GM12892 (cell line): ENCODE measurements at regions not wholly inside any gene's neighbourhood (a gene's known extent, or its start where the extent isn't known, plus 50 kb on each side); places are given as distances from the start of the nearest gene placed in this dataset.
"Not testable (repeated sequence)": the region's sequence is repeated elsewhere in the genome, so short reads cannot be mapped to it uniquely, and the experiment has no call there.

Experiments used
- DNase-seq: peaks from one replicate; pipeline ENCODE4 v3.0.0; 2011; ENCODE audit not compliant: insufficient read length
- FAIRE-seq: peaks from 2 replicates; lab custom pipeline; 2011; peaks lifted over from hg19 to GRCh38; lab: Jason Lieb, UNC
- POLR2A ChIP-seq: IDR thresholded peaks from 2 replicates; pipeline ENCODE4 v1.6.1; 2011; ENCODE audit warnings: low read depth, low read length, control low read depth
- POLR2AphosphoS5 ChIP-seq: IDR thresholded peaks from 2 replicates; pipeline ENCODE4 v1.6.1; 2011; ENCODE audit warnings: low read depth, low read length, control low read depth
- TAF1 ChIP-seq: IDR thresholded peaks from 2 replicates; pipeline ENCODE4 v1.6.1; 2011; ENCODE audit warnings: low read depth, mild to moderate bottlenecking, control low read depth, low read length, borderline replicate concordance

GRCh38 chr17:21508211-21508610, 132.1 kb downstream of the KCNJ12 start:
- no peak for FAIRE-seq

GRCh38 chr17:21509356-21509755, 133.2 kb downstream of the KCNJ12 start:
- FAIRE-seq, DNase-seq: not testable (repeated sequence)

More at GRCh38 chr17:21508211-21508610, 132.1 kb downstream of the KCNJ12 start:
- no peak for TF ChIP-seq POLR2AphosphoS5
- TF ChIP-seq TAF1: no peak
- no peak for TF ChIP-seq POLR2A
- no peak for DNase-seq

GRCh38 chr17:21510686-21511362, 134.7 kb downstream of the KCNJ12 start:
- FAIRE-seq (no peak), DNase-seq (no peak)
- TF ChIP-seq POLR2A: no peak
- no peak for TF ChIP-seq POLR2AphosphoS5
- no peak for TF ChIP-seq TAF1

- FAIRE-seq (peak; percentile 90), DNase-seq (peak; percentile 43)
- TF ChIP-seq TAF1 (no peak), POLR2A (no peak), POLR2AphosphoS5 (no peak)
These were observed 135.4 kb downstream of the KCNJ12 start for GRCh38 chr17:21511363-21512195.

- FAIRE-seq (no peak), DNase-seq (no peak)
- no peak for TF ChIP-seq POLR2A
- no peak for TF ChIP-seq TAF1
- no peak for TF ChIP-seq POLR2AphosphoS5
These were observed 136.3 kb downstream of the KCNJ12 start for GRCh38 chr17:21512307-21513011.

GRCh38 chr17:21513012-21513570, 136.9 kb downstream of the KCNJ12 start:
- FAIRE-seq (no peak), DNase-seq (peak; percentile 77)
- TF ChIP-seq TAF1: no peak
- TF ChIP-seq POLR2A: no peak
- no peak for TF ChIP-seq POLR2AphosphoS5

GRCh38 chr17:21514567-21514966, 138.4 kb downstream of the KCNJ12 start:
- DNase-seq, FAIRE-seq: not testable (repeated sequence)

- FAIRE-seq (no peak), DNase-seq (no peak)
- TF ChIP-seq POLR2A (no peak), POLR2AphosphoS5 (no peak), TAF1 (no peak)
These were observed 141.6 kb downstream of the KCNJ12 start for GRCh38 chr17:21517538-21518293.

- TF ChIP-seq POLR2AphosphoS5: no peak
- no peak for TF ChIP-seq POLR2A
- no peak for TF ChIP-seq TAF1
These were observed 146.7 kb downstream of the KCNJ12 start for GRCh38 chr17:21522755-21523336.

GRCh38 chr17:21523497-21524210, 147.5 kb downstream of the KCNJ12 start:
- FAIRE-seq (no peak), DNase-seq (no peak)

More at GRCh38 chr17:21522755-21523336, 146.7 kb downstream of the KCNJ12 start:
- DNase-seq (no peak), FAIRE-seq (no peak)

More at GRCh38 chr17:21523497-21524210, 147.5 kb downstream of the KCNJ12 start:
- TF ChIP-seq POLR2AphosphoS5: no peak
- TF ChIP-seq POLR2A: no peak
- TF ChIP-seq TAF1: no peak
